IgD-negative memory B cell (primary cell): ENCODE measurements at regions not wholly inside any gene's neighbourhood (a gene's known extent, or its start where the extent isn't known, plus 50 kb on each side); places are given as distances from the start of the nearest gene placed in this dataset.
"Not testable (repeated sequence)": the region's sequence is repeated elsewhere in the genome, so short reads cannot be mapped to it uniquely, and the experiment has no call there.

ENCODE experiments used
- H3K27ac Mint-ChIP-seq, 3 donors: one replicate each; pipeline ENCODE4 v1.8.0; 2020 to 2022; ENCODE audit warnings: mild to moderate bottlenecking in 3 of 3, mixed read lengths in 3 of 3, moderate library complexity in 1 of 3
- H3K27me3 Mint-ChIP-seq: one replicate; pipeline ENCODE4 v1.8.0; 2021; ENCODE audit warnings: mixed read lengths
- H3K36me3 Mint-ChIP-seq: one replicate; pipeline ENCODE4 v1.8.0; 2020; ENCODE audit warnings: mild to moderate bottlenecking, mixed read lengths
- H3K4me1 Mint-ChIP-seq, 3 donors: one replicate each; pipeline ENCODE4 v1.8.0; 2020 to 2022; ENCODE audit warnings: mixed read lengths in 3 of 3, mild to moderate bottlenecking in 1 of 3
- H3K4me3 Mint-ChIP-seq, 4 donors: one replicate each; pipeline ENCODE4 v1.8.0; 2020 to 2022; ENCODE audit warnings: mild to moderate bottlenecking in 4 of 4, mixed read lengths in 4 of 4, moderate library complexity in 3 of 4
- H3K9me3 Mint-ChIP-seq, 3 donors: one replicate each; pipeline ENCODE4 v1.8.0; 2020 to 2021; ENCODE audit warnings: mixed read lengths in 3 of 3, mild to moderate bottlenecking in 1 of 3

- H3K27ac Mint-ChIP-seq, result no peak overlapping the region
- H3K4me3 Mint-ChIP-seq, result no peak overlapping the region
- no peaks in the 10 kb centered on the region for H3K4me1 Mint-ChIP-seq
- H3K27me3 Mint-ChIP-seq, result no peaks in the 10 kb centered on the region
- H3K9me3 Mint-ChIP-seq, result peaks cover 0 to 4% (median 0%) of the 10 kb centered on the region in 3 donors
- H3K36me3 Mint-ChIP-seq, result no peaks in the 10 kb centered on the region
These were observed 1564.4 kb downstream of the EFNA5 start for GRCh38 chr5:106106384-106106783.

GRCh38 chr5:106097340-106097739 is 1573.4 kb downstream of the EFNA5 start:
- no peak overlapping the region for H3K27ac Mint-ChIP-seq
- no peaks in the 10 kb centered on the region for H3K36me3 Mint-ChIP-seq
- H3K9me3 Mint-ChIP-seq, result peaks cover 1 to 6% (median 2%) of the 10 kb centered on the region in 3 donors
- H3K4me1 Mint-ChIP-seq, result no peaks in the 10 kb centered on the region
- no peak overlapping the region for H3K4me3 Mint-ChIP-seq
- H3K27me3 Mint-ChIP-seq, result no peaks in the 10 kb centered on the region

GRCh38 chr5:106094839-106095238 is 1575.9 kb downstream of the EFNA5 start:
- H3K36me3 Mint-ChIP-seq, result no peaks in the 10 kb centered on the region
- no peaks in the 10 kb centered on the region for H3K4me1 Mint-ChIP-seq
- no peak overlapping the region for H3K4me3 Mint-ChIP-seq
- no peak overlapping the region for H3K27ac Mint-ChIP-seq
- no peaks in the 10 kb centered on the region for H3K27me3 Mint-ChIP-seq
- peaks cover 1 to 6% (median 2%) of the 10 kb centered on the region in 3 donors for H3K9me3 Mint-ChIP-seq

GRCh38 chr5:106094204-106094607 is 1576.5 kb downstream of the EFNA5 start:
- no peaks in the 10 kb centered on the region for H3K27me3 Mint-ChIP-seq
- no peaks in the 10 kb centered on the region for H3K36me3 Mint-ChIP-seq
- no peak overlapping the region for H3K27ac Mint-ChIP-seq
- H3K9me3 Mint-ChIP-seq, result peaks cover 1 to 6% (median 2%) of the 10 kb centered on the region in 3 donors
- no peaks in the 10 kb centered on the region for H3K4me1 Mint-ChIP-seq
- no peak overlapping the region for H3K4me3 Mint-ChIP-seq

GRCh38 chr5:106093134-106093533 is 1577.6 kb downstream of the EFNA5 start:
- H3K27me3 Mint-ChIP-seq, result no peaks in the 10 kb centered on the region
- H3K4me1 Mint-ChIP-seq, result no peaks in the 10 kb centered on the region
- no peak overlapping the region for H3K4me3 Mint-ChIP-seq
- H3K27ac Mint-ChIP-seq, result no peak overlapping the region
- H3K36me3 Mint-ChIP-seq, result no peaks in the 10 kb centered on the region
- peaks cover 0 to 9% (median 1%) of the 10 kb centered on the region in 3 donors for H3K9me3 Mint-ChIP-seq

GRCh38 chr5:106092455-106092854 is 1578.3 kb downstream of the EFNA5 start:
- no peaks in the 10 kb centered on the region for H3K36me3 Mint-ChIP-seq
- H3K27me3 Mint-ChIP-seq, result no peaks in the 10 kb centered on the region
- H3K9me3 Mint-ChIP-seq, result peaks cover 0 to 9% (median 1%) of the 10 kb centered on the region in 3 donors
- no peak overlapping the region for H3K27ac Mint-ChIP-seq
- H3K4me3 Mint-ChIP-seq, result no peak overlapping the region
- no peaks in the 10 kb centered on the region for H3K4me1 Mint-ChIP-seq

GRCh38 chr5:106089073-106089472 is 1581.7 kb downstream of the EFNA5 start:
- Mint-ChIP-seq H3K36me3 (no peaks in the 10 kb centered on the region), H3K4me1 (no peaks in the 10 kb centered on the region), H3K27me3 (no peaks in the 10 kb centered on the region), H3K9me3 (peaks cover 1 to 3% (median 2%) of the 10 kb centered on the region in 3 donors), H3K4me3 (no peak overlapping the region), H3K27ac (no peak overlapping the region)

GRCh38 chr5:106088462-106088861 is 1582.3 kb downstream of the EFNA5 start:
- Mint-ChIP-seq H3K36me3 (no peaks in the 10 kb centered on the region), H3K4me1 (no peaks in the 10 kb centered on the region), H3K27me3 (no peaks in the 10 kb centered on the region), H3K27ac (no peak overlapping the region), H3K9me3 (peaks cover 1 to 3% (median 2%) of the 10 kb centered on the region in 3 donors), H3K4me3 (no peak overlapping the region)

- peaks cover 1 to 3% (median 2%) of the 10 kb centered on the region in 3 donors for H3K9me3 Mint-ChIP-seq
- H3K27me3 Mint-ChIP-seq, result no peaks in the 10 kb centered on the region
- H3K4me3 Mint-ChIP-seq, result no peak overlapping the region
- H3K27ac Mint-ChIP-seq, result no peak overlapping the region
- no peaks in the 10 kb centered on the region for H3K4me1 Mint-ChIP-seq
- no peaks in the 10 kb centered on the region for H3K36me3 Mint-ChIP-seq
These were observed 1584.4 kb downstream of the EFNA5 start for GRCh38 chr5:106086352-106086751.

GRCh38 chr5:106085556-106085955 is 1585.2 kb downstream of the EFNA5 start:
- no peaks in the 10 kb centered on the region for H3K27me3 Mint-ChIP-seq
- peaks cover 1 to 3% (median 2%) of the 10 kb centered on the region in 3 donors for H3K9me3 Mint-ChIP-seq
- H3K4me3 Mint-ChIP-seq, result no peak overlapping the region
- H3K36me3 Mint-ChIP-seq, result no peaks in the 10 kb centered on the region
- H3K4me1 Mint-ChIP-seq, result no peaks in the 10 kb centered on the region
- no peak overlapping the region for H3K27ac Mint-ChIP-seq

GRCh38 chr5:106085136-106085535 is 1585.6 kb downstream of the EFNA5 start:
- H3K27me3 Mint-ChIP-seq, result no peaks in the 10 kb centered on the region
- peaks cover 1 to 3% (median 2%) of the 10 kb centered on the region in 3 donors for H3K9me3 Mint-ChIP-seq
- no peak overlapping the region for H3K27ac Mint-ChIP-seq
- no peaks in the 10 kb centered on the region for H3K36me3 Mint-ChIP-seq
- H3K4me1 Mint-ChIP-seq, result no peaks in the 10 kb centered on the region
- H3K4me3 Mint-ChIP-seq, result no peak overlapping the region

GRCh38 chr5:106080535-106080934 is 1590.2 kb downstream of the EFNA5 start:
- H3K4me3 Mint-ChIP-seq, result no peak overlapping the region
- no peak overlapping the region for H3K27ac Mint-ChIP-seq
- no peaks in the 10 kb centered on the region for H3K27me3 Mint-ChIP-seq
- H3K4me1 Mint-ChIP-seq, result no peaks in the 10 kb centered on the region
- H3K9me3 Mint-ChIP-seq, result peaks cover 0 to 3% (median 0%) of the 10 kb centered on the region in 3 donors
- no peaks in the 10 kb centered on the region for H3K36me3 Mint-ChIP-seq

- Mint-ChIP-seq H3K27me3 (no peaks in the 10 kb centered on the region), H3K36me3 (no peaks in the 10 kb centered on the region), H3K27ac (no peak overlapping the region), H3K4me3 (no peak overlapping the region), H3K4me1 (no peaks in the 10 kb centered on the region), H3K9me3 (peaks cover 0 to 3% (median 0%) of the 10 kb centered on the region in 3 donors)
These were observed 1594.1 kb downstream of the EFNA5 start for GRCh38 chr5:106076655-106077054.

- H3K4me3 Mint-ChIP-seq, result no peak overlapping the region
- H3K4me1 Mint-ChIP-seq, result no peaks in the 10 kb centered on the region
- no peaks in the 10 kb centered on the region for H3K27me3 Mint-ChIP-seq
- H3K27ac Mint-ChIP-seq, result no peak overlapping the region
- H3K36me3 Mint-ChIP-seq, result no peaks in the 10 kb centered on the region
- peaks cover 0 to 3% (median 3%) of the 10 kb centered on the region in 3 donors for H3K9me3 Mint-ChIP-seq
These were observed 1598.5 kb downstream of the EFNA5 start for GRCh38 chr5:106072208-106072607.

GRCh38 chr5:106047341-106047740 is 1623.4 kb downstream of the EFNA5 start:
- Mint-ChIP-seq H3K9me3 (peaks cover 3 to 10% (median 4%) of the 10 kb centered on the region in 3 donors), H3K27me3 (no peaks in the 10 kb centered on the region), H3K36me3 (peaks cover 2% of the 10 kb centered on the region), H3K4me3 (no peak overlapping the region), H3K27ac (no peak overlapping the region), H3K4me1 (no peaks in the 10 kb centered on the region)

- not testable (repeated sequence) for H3K36me3 Mint-ChIP-seq, H3K27me3 Mint-ChIP-seq, H3K4me1 Mint-ChIP-seq, H3K27ac Mint-ChIP-seq, H3K4me3 Mint-ChIP-seq
- peaks cover 0 to 14% (median 2%) of the 10 kb centered on the region in 3 donors for H3K9me3 Mint-ChIP-seq
These were observed 1638.7 kb downstream of the EFNA5 start for GRCh38 chr5:106032069-106032468.

GRCh38 chr5:106028314-106028713 is 1642.4 kb downstream of the EFNA5 start:
- no peaks in the 10 kb centered on the region for H3K36me3 Mint-ChIP-seq
- H3K4me1 Mint-ChIP-seq, result no peaks in the 10 kb centered on the region
- peaks cover 0 to 14% (median 4%) of the 10 kb centered on the region in 3 donors for H3K9me3 Mint-ChIP-seq
- no peak overlapping the region for H3K27ac Mint-ChIP-seq
- H3K4me3 Mint-ChIP-seq, result no peak overlapping the region
- no peaks in the 10 kb centered on the region for H3K27me3 Mint-ChIP-seq
